HG03103 (cell line): ENCODE measurements at regions not wholly inside any gene's neighbourhood (a gene's known extent, or its start where the extent isn't known, plus 50 kb on each side); places are given as distances from the start of the nearest gene placed in this dataset.
"Not testable (repeated sequence)": the region's sequence is repeated elsewhere in the genome, so short reads cannot be mapped to it uniquely, and the experiment has no call there.

ENCODE experiments used
- ATAC-seq: cut with Tn5 transposase; IDR thresholded peaks from one replicate; pipeline ENCODE4 v1.9.1; 2021; ENCODE audit warnings: low read depth; ENCODE audit not compliant: unreplicated experiment

DNA sequence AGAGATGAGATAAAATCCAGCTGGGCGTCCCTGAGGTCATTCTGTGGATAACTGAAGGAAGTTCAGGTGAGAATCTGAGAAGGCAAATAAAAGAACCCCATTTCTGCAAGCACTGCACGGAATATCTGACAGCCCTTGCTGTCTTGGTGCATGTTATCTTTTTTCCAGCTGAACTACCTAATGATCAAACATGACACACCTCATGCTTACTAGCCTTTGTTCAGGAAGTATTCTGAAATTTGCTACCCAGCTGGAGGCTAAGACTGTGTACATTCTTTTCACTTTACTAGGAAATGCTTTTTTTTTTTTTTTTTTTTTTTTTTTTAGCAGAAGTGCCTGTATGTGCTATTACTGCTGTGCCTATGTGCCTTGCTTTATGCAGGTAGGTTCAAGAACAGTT is 718.1 kb downstream of the SMARCA1 start:
- no peak for ATAC-seq

DNA sequence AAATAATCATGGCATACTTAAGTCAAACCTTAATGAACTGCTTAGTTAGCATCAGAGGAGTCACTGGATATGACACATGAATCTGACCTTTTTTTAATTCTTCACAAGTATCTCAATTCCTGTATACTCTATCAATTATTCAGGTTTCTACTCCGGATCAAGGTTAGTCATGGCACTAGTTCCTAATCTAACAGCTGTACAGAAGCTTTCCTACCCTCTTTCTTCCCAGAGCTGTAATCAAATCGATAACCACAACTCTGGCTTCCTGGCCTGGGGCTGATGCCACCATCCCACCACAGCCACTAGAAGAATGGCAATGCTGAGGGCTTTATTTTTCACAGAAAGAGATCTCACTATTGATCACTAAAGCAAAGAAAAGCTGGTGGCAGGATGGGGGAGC is 718.5 kb downstream of the SMARCA1 start:
- ATAC-seq: no peak

DNA sequence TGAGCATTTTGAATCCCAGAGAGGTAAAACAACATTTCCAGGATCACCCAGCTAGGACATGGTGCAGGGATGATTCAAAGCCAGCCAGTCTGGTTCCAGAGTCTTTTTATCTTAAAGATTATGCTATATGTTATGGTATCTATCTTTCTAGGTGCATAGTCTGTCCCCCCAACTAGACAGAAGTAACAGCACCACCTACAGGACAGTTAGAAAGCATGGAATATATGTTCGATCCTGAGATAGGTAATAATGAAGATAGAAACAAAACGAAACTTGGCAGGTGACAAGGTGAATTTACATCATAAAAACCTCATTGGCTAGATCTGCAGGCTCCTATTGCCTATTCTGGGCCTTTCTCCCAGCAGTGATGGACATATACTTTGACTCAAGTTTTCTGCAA is 723.2 kb downstream of the SMARCA1 start:
- ATAC-seq: no peak

DNA sequence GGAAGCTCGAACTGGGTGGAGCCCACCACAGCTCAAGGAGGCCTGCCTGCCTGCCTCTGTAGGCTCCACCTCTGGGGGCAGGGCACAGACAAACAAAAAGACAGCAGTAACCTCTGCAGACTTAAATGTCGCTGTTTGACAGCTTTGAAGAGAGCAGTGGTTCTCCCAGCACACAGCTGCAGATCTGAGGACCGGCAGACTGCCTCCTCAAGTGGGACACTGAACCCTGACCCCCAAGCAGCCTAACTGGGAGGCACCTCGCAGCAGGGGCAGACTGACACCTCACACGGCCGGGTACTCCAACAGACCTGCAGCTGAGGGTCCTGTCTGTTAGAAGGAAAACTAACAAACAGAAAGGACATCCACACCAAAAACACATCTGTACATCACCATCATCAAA is 730.9 kb upstream of the ACTRT1 start:
- not testable (repeated sequence) for ATAC-seq

DNA sequence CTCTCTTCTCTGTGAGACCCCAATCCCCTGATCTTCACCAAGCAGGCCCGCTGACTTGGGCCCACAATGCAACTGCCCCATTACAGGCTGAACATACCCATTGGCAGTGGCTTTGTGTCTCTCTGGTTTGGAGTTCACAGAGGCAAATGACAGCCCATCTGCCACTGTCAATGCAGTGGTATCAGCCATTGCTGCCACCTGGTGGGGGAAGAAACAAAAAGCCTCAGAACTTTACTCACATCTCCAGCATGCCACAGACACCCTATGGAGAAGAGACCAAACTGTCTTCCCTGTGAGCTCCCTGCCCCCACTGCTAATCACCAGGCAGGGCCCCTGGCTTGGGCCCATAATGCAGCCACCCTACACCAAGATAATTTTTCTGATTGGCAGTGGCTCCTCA is 729.3 kb upstream of the ACTRT1 start:
- no peak for ATAC-seq

DNA sequence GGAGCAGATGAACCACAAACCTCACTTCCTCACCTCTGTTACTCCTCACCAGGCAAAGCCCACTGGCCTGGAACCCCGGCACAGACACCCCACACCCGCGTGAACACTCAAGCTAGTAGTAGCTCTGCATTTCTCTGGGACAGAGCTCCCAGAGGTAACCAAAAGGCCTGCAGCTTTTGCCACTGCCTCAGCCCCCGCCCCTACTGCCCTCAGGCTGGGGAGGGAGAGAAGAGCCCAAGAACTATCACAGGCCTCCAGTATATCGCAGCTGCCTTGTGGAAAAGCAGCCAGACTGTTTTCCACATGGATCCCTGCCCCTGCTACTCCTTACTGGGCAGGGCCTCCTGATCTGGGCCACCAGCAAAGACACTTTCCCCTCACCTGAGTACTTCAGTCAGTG is 728.7 kb upstream of the ACTRT1 start:
- no peak for ATAC-seq

DNA sequence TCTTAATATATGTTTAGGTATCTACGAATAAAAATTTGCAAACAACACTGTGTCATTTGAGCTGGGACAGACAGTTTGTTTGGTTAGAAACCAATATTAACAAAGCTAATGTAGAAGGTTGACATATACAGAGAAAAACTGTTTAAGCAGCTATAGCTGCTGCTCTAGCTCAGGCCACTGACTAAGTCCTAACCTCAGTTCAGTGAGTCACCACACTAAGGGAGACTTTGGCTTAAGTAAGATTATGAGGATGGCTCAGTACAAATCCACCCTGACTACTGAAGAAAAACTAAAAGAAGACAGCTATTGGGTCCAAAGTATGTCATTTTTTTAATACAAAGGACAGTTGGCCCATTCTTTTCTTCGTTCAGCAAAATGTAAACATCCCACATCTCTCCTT is 717.3 kb upstream of the ACTRT1 start:
- no peak for ATAC-seq

DNA sequence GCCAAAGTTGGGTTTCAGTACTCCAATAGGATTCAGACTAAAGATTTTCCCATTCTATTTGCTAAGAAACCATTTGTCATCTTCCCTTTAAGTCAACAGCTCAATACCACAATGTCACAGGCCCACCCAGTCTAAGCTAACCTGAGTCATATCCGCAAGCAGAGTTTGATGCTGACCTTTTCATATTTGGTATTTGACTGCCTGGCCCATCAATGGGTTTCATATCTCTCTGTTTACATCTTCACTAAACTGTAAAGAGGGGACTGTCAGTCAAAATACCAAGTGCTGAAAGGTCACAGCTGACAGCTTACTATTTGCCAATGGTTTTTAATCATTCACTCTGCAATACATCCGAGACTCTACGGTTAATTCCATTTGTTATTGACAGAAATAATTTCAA is 707.5 kb upstream of the ACTRT1 start:
- no peak for ATAC-seq

DNA sequence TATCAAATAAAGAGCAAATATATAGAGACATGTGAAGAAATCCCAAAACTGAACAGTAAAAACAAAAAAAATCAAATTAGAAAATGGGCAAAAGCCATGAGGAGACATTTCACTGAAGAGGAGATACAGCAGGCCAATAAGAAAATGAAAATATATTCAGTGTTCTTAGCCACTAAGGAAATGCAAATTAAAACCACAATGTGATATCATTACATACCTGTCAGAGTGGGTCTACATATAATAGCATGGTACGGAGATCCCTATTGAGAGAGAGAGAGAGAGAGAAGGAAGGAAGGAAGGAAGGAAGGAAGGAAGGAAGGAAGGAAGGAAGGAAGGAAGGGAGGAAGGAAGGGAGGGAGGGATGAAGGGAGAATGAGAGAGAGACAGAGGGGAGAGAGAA is 707.0 kb upstream of the ACTRT1 start:
- ATAC-seq: no peak

DNA sequence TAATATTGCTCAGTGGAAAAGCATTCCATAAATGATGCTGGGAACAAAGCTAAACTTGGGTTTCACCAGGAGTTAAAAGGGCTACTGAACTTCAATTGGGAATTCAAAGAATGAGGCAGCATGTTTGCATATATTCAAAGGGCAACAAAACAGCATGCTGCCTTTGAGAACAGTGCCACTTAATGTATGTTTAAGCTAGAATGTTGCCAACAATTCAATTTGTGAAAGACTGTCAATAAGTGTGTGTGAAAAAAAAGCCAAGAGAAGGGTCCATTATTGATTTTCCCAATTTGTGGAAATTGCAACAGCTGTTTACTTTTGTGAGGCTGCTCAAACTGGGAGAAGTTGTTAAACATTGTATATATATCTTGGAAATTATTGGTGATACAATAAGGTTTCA is 701.9 kb upstream of the ACTRT1 start:
- no peak for ATAC-seq

DNA sequence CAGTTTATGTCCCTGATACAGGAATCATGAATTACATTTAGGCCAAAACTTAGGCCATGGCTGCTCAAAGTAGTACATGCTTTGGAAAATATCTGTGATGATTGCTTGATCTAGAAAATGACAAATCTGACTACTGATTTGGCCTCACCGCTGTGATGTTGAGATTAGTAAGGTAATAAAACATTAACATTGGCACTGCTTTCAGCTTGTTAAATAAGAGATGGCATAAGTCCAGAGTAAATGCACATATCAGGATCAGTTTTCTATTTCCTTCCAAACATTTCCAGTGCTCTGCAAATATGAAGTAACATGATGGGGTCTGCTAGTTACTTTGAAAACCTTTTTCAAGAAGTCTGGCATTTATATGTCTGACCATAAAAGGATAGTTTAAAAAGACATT is 687.3 kb upstream of the ACTRT1 start:
- no peak for ATAC-seq

DNA sequence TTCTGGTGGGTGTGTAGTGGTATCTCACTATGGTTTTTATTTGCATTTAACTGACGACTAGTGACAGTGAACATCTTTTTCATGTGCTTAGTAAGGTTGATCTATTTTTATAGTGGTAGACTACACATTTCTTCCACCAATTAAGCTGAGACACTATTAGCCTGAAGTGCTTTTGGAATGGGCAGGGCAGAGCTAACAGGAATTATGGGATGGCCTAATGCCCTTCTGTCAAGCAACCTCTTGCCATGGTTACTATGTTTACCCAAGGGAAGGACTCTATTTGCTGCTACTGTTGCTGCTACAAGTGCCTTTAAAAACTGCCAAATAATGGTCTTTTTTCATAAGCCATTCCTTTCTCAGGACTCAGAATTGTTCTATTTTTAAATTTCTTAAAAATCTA is 676.7 kb upstream of the ACTRT1 start:
- no peak for ATAC-seq

DNA sequence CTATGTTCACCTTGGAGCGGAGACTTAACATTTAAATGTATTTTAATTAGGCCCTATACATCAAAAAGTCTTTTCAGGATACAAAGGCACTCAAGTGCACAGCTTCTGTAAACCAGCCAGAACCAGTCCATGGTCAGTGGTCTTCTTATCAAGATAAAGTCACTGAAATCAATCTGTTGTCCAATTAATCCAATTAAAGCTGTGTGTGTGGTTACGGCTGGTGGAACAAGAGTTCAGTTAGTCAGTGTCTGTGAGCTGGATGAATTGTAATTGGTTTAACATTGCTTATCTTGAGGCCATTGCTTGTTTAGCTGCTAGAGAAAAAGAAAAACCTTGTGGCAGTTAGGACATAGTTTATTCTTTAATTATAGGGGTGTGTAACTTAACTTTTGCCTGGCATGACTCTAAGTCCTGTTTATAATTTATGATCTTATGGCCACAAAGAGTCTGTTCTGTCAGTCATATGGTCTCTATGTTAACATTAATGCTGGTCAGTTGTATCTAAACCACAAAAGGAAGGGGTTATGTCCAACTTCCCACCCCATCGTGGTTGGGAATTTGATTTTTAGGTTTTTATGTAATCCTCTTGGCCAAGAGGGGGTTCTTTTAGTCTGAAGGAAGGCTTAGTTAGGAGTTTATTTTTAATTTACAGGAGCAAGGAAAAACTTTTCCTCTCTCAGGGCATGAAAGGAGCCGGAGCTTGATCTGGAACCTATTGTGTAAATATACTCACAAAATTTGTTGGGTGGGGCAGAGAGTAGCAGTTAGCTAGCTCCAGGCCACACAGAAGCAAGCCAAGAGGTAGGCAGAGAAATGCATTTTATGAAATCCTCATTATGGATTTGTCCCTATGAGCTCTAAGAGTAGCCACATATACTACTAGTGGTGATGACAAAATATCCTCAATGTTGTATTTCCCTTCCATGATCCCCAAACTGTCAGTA is 665.7 kb upstream of the ACTRT1 start:
- no peak for ATAC-seq

DNA sequence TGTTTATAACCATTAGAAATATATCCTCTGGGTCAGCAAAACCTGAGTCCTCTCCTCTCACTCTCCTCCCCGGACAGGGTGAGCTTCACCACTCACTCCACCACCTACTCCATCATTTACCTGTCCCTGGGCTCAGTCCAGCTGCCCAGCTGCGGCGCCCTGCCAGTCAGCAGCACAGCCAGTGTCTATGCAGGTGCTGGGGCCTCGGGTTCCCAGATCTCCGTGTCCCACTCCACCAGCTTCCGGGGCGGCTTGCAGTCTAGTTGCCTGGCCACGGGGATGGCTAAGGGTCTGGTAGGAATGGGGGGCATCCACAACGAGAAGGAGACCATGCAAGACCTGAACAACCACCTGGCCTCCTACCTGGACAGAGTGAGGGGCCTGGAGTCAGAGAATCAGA is 662.2 kb upstream of the ACTRT1 start:
- no peak for ATAC-seq

DNA sequence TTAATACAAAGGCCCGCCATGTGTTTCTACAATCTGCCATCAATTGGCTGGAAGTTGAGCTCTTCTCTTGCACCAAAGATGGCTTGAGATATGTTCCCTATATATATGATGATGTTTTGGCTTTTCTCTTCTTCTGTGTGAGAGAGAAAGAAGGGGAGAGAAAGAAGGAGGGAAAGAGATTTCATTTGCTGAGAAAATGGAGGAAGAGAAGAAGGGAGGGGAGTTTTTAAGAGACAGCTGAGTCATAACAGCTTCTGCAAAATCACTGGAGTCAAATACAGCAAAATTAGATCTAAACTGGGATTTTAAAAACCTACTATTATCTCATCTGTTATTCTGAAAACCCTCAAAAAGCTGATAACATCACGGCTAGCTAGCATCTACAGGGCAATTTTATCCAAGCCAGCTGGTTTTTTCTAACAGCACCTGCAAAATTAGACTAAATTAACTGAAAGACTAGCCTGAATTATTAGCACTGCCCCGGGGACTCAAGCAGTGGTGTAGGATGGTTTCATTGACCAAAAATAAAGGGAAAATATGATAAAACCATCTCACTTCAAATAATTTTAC is 647.6 kb upstream of the ACTRT1 start:
- ATAC-seq: no peak

DNA sequence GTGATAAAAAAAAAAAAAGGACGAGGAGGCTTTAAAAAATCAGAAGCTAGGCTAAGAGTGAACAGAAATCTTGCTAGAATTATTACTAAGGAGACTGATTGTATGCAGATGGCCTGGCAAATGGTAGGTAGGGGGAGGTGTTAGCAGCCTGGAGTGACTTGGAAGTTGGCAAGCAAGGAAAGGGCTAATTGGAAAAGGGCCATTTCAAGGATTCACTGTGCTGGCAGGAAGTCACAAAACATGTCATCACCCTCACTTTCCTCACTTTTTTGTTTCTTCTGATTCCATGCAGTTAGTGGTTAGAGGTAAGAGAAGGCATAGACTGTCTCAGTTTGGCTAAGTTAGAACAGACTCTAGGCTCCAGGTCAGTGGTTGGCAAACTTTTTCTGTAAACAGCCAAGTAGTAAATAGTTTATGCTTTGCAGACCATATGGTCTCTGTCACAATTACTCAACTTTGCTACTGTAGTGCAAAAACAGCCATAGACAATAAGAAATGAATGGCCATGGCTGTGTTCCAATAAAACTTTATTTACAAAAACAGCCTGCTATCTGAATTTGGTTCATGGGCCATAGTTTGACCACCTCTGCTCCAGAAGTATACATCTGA is 646.5 kb upstream of the ACTRT1 start:
- no peak for ATAC-seq

DNA sequence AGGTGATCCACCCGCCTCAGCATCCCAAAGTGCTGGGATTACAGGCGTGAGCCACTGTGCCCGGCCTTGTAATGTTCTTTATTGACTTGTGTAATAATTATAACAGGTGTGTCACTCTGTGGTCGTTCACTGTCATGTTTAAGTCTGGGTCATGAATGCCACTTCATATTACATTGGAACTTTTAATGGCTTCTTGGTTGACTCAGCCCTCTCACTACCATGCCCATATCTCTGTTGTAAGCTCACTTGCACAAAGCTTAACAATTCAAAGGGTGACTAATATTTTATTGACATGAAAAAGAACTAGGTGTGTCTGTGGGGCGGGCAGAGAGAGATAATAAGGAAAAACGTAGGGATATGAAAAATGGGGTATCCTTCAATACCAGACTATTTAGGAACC is 639.7 kb upstream of the ACTRT1 start:
- no peak for ATAC-seq

DNA sequence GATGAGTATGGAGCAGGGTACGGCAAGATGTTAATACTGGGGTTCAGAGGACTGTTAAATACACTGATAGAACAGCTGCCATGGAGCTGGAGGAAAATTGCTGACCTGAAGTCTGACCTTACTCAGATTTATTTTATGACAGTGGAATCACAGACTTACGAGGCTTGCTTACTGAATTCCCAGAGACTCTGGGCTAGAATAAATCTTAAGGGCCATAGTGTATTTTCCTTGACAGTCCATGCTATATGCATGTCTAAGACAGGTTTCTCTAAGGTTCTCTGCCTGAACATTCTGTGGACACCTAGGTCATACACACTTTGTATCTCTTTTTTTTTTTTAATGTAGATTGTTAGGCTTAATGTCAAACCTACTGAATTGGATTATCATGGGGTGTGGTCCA is 633.2 kb upstream of the ACTRT1 start:
- ATAC-seq: no peak

DNA sequence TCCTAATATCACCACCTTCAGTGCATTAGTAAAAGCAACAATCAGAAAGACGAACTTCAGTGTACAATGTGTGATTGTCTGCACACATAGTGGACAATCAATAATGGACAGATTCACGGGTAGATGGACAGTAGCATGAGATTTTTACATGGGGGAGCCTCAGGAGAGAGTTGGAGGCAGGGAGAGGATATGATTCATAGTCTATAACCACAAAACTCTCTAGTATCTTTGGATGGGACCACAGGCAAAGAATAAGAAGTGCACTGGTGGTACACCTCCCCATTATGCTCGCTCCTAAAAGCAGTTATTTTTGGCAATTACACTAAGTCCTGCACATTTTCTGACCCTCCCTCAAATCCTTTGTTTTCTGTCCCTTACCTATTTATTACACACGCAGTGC is 624.4 kb upstream of the ACTRT1 start:
- no peak for ATAC-seq

DNA sequence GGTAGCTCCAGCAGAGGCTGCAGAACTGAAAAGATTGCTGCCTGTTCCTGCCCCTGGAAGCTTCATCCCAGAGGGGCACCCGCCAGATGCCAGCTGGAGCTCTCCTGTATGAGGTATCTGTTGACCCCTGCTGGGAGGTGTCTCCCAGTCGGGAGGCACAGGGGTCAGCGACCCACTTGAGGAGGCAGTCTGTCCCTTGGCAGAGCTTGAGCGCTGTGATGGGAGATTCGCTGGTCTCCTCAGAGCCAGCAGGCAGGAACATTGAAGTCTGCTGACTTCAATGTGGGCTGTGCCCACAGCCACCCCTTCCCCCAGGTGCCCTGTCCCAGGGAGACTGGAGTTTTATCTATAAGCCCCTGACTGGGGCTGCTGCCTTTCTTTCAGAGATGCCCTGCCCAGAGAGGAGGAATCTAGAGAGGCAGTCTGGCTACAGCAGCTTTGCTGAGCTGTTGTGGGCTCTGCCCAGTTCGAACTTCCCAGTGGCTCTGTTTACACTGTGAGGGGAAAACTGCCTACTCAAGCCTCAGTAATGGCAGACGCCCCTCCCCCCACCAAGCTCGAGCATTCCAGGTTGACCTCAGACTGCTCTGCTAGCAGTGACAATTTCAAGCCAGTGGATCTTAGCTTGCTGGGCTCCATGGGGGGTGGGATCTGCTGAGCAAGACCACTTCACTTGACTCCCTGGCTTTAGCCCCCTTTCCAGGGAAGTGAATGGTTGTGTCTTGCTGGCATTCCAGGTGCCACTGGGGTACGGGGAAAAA is 622.3 kb upstream of the ACTRT1 start:
- ATAC-seq: not testable (repeated sequence)

DNA sequence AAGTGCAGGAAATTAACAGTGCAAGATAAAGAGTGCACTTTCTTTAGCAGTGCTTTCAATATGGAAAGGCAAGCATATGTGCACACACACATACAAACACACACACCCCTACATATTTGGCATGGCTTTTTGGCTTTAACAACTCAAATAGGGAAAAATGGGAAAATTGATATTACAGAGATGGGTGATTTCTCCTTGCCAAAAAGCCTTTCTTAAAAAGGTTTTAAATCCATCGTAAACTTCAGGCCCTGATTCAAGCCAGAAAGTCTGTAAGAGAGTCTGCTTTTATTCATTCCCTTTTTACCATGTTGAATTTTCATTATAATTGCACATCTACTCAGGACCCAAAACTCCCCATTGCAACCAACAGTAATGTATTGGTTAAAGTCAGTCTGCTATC is 612.0 kb upstream of the ACTRT1 start:
- no peak for ATAC-seq
